Femur (tissue), 1 donor: ENCODE measurements at regions not wholly inside any gene's neighbourhood (a gene's known extent, or its start where the extent isn't known, plus 50 kb on each side); places are given as distances from the start of the nearest gene placed in this dataset.

Experiments
- DNase-seq: peaks from one replicate; pipeline ENCODE4 v3.0.0-alpha.2; 2017

GRCh38 chr10:121187391-121187790, 336.2 kb downstream of the WDR11 start:
- no peak for DNase-seq

- DNase-seq = no peak
Measured at GRCh38 chr10:121188005-121188404, 336.8 kb downstream of the WDR11 start.

GRCh38 chr10:121189066-121189465, 337.9 kb downstream of the WDR11 start:
- no peak for DNase-seq

- DNase-seq = no peak
Measured at GRCh38 chr10:121194696-121195523, 343.7 kb downstream of the WDR11 start.

- DNase-seq = no peak
Measured at GRCh38 chr10:121195524-121195910, 344.4 kb downstream of the WDR11 start.

- DNase-seq = no peak
Measured at GRCh38 chr10:121199081-121199480, 347.9 kb downstream of the WDR11 start.

- no peak for DNase-seq
Measured at GRCh38 chr10:121205625-121206024, 354.5 kb downstream of the WDR11 start.

GRCh38 chr10:121211446-121211845, 360.3 kb downstream of the WDR11 start:
- DNase-seq = no peak

GRCh38 chr10:121213437-121213836, 362.3 kb downstream of the WDR11 start:
- DNase-seq = no peak

GRCh38 chr10:121216295-121216694, 365.1 kb downstream of the WDR11 start:
- no peak for DNase-seq

GRCh38 chr10:121216721-121217181, 365.6 kb downstream of the WDR11 start:
- no peak for DNase-seq

- no peak for DNase-seq
Measured at GRCh38 chr10:121217331-121217730, 366.2 kb downstream of the WDR11 start.

GRCh38 chr10:121221072-121221471, 369.9 kb downstream of the WDR11 start:
- no peak for DNase-seq

GRCh38 chr10:121221991-121222390, 370.8 kb downstream of the WDR11 start:
- DNase-seq = no peak

GRCh38 chr10:121222842-121223241, 371.7 kb downstream of the WDR11 start:
- no peak for DNase-seq

- DNase-seq = no peak
Measured at GRCh38 chr10:121231079-121231478, 367.2 kb downstream of the FGFR2 start.

GRCh38 chr10:121232494-121232893, 365.8 kb downstream of the FGFR2 start:
- DNase-seq = no peak

GRCh38 chr10:121235692-121236091, 362.6 kb downstream of the FGFR2 start:
- DNase-seq = no peak

- no peak for DNase-seq
Measured at GRCh38 chr10:121236621-121237020, 361.6 kb downstream of the FGFR2 start.

GRCh38 chr10:121237718-121238117, 360.5 kb downstream of the FGFR2 start:
- no peak for DNase-seq

GRCh38 chr10:121240011-121240410, 358.2 kb downstream of the FGFR2 start:
- no peak for DNase-seq

GRCh38 chr10:121240556-121240955, 357.7 kb downstream of the FGFR2 start:
- no peak for DNase-seq

- no peak for DNase-seq
Measured at GRCh38 chr10:121241337-121241736, 356.9 kb downstream of the FGFR2 start.

- DNase-seq = no peak
Measured at GRCh38 chr10:121242741-121243608, 355.3 kb downstream of the FGFR2 start.
